ENCODE measurements at regions not wholly inside any gene's neighbourhood (a gene's known extent, or its start where the extent isn't known, plus 50 kb on each side); places are given as distances from the start of the nearest gene placed in this dataset.

- CTCF ChIA-PET, result no interaction called here
- Histone ChIP-seq H3K27me3 (ENCODE audit: control insufficient read depth, insufficient read depth, low read length) (no peaks in the 10 kb centered on the region), H3K4me3 (ENCODE audit: low read depth, low read length) (no peak overlapping the region), H3K9me3 (ENCODE audit: control insufficient read depth, insufficient read depth, low read length) (peaks cover 88% of the 10 kb centered on the region), H3K27ac (ENCODE audit: low read depth, low read length) (no peak overlapping the region)
- no peak for DNase-seq (ENCODE audit: low read depth, low spot score)
- POLR2A ChIA-PET, result no interaction called here
- TF ChIP-seq CTCF (IDR thresholded peaks at IDR 0.05; ENCODE audit: low read depth, low read length), result no peak
These were observed 231.3 kb downstream of the ERMARD start for GRCh38 chr6:169982461-169983386.

GRCh38 chr6:169981969-169982368 is 230.5 kb downstream of the ERMARD start:
- Histone ChIP-seq H3K27ac (ENCODE audit: low read depth, low read length) (no peak overlapping the region), H3K9me3 (ENCODE audit: control insufficient read depth, insufficient read depth, low read length) (peaks cover 90% of the 10 kb centered on the region), H3K4me3 (ENCODE audit: low read depth, low read length) (no peak overlapping the region), H3K27me3 (ENCODE audit: control insufficient read depth, insufficient read depth, low read length) (no peaks in the 10 kb centered on the region)
- DNase-seq (ENCODE audit: low read depth, low spot score), result no peak
- POLR2A ChIA-PET, result interaction anchor here (0.7 kb wide), 1 partner anchor 423 kb away, joined by 3 read pairs; no protein-coding TSS in a partner anchor
- no peak for TF ChIP-seq CTCF (IDR thresholded peaks at IDR 0.05; ENCODE audit: low read depth, low read length)
- CTCF ChIA-PET, result no interaction called here

DNA sequence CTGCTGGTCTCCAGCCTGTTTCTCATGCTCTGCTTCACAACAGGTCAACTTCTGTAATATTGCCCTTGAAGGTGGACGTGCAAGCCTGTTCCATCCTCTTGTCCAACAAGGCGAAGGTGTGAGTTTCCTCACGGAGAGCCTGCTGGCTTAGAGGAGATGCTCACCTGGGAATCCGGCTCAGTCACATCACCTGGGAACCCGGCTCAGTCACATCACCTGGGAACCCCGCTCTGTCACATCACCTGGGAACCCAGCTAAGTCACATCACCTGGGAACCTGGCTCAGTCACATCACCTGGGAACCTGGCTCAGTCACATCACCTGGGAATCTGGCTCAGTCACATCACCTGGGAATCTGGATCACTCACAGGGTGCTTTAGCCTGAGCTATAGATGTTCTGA is 230.1 kb downstream of the ERMARD start:
- ChIA-PET POLR2A (interaction anchor here (0.7 kb wide), 1 partner anchor 424 kb away, joined by 3 read pairs; no protein-coding TSS in a partner anchor), CTCF (no interaction called here)
- no peak for TF ChIP-seq CTCF (IDR thresholded peaks at IDR 0.05; ENCODE audit: low read depth, low read length)
- Histone ChIP-seq H3K9me3 (ENCODE audit: control insufficient read depth, insufficient read depth, low read length) (peaks cover 90% of the 10 kb centered on the region), H3K4me3 (ENCODE audit: low read depth, low read length) (no peak overlapping the region), H3K27ac (ENCODE audit: low read depth, low read length) (no peak overlapping the region), H3K27me3 (ENCODE audit: control insufficient read depth, insufficient read depth, low read length) (no peaks in the 10 kb centered on the region)
- no peak for DNase-seq (ENCODE audit: low read depth, low spot score)

DNA sequence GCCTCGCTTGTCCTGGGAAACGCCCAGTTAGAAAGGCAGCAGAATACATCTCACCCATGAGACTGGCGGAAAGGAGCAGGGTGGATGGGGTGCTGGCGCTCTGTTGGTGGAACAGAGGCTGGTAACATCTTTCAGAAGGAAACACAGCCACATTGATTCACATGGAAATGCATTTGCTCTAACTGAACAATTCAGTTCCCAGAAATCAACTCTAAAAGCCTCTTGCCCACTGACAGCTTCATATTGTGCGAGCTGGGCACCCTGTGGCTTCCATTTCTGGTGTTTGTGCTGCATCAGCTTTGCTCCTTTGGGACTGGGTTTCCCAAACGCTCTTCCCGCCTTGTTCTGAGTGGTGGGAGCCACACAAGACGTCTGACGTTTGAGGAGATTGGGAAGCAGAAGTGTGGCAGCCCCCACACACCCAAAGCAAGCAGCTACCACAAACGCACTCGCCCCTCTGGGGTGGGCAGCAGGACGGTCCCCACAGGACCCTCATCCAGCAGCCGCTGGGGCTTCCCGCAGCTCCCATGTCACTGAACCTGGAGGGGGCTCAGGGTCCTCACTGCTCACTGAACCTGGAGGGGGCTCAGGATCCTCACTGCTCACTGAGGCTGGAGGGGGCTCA is 229.5 kb downstream of the ERMARD start:
- Histone ChIP-seq H3K9me3 (ENCODE audit: control insufficient read depth, insufficient read depth, low read length) (peaks cover 90% of the 10 kb centered on the region), H3K27me3 (ENCODE audit: control insufficient read depth, insufficient read depth, low read length) (no peaks in the 10 kb centered on the region), H3K27ac (ENCODE audit: low read depth, low read length) (no peak overlapping the region), H3K4me3 (ENCODE audit: low read depth, low read length) (no peak overlapping the region)
- DNase-seq (ENCODE audit: low read depth, low spot score), result no peak
- no peak for TF ChIP-seq CTCF (IDR thresholded peaks at IDR 0.05; ENCODE audit: low read depth, low read length)
- POLR2A ChIA-PET, result no interaction called here
- CTCF ChIA-PET, result no interaction called here

- H3K27me3 ChIP-seq (ENCODE audit: control insufficient read depth, insufficient read depth, low read length), result no peaks in the 10 kb centered on the region
- ChIA-PET POLR2A (no interaction called here), CTCF (interaction anchor here (0.7 kb wide), 1 partner anchor 537 kb away, joined by 3 read pairs; no protein-coding TSS in a partner anchor)
- TF ChIP-seq CTCF (IDR thresholded peaks at IDR 0.05; ENCODE audit: low read depth, low read length), result no peak
- H3K4me3 ChIP-seq (ENCODE audit: low read depth, low read length), result no peak overlapping the region
- H3K27ac ChIP-seq (ENCODE audit: low read depth, low read length), result no peak overlapping the region
- no peak for DNase-seq (ENCODE audit: low read depth, low spot score)
- H3K9me3 ChIP-seq (ENCODE audit: control insufficient read depth, insufficient read depth, low read length), result peaks cover 90% of the 10 kb centered on the region
These were observed 228.5 kb downstream of the ERMARD start for GRCh38 chr6:169979873-169980432.
